ENCODE measurements at regions not wholly inside any gene's neighbourhood (a gene's known extent, or its start where the extent isn't known, plus 50 kb on each side); places are given as distances from the start of the nearest gene placed in this dataset.

DNA sequence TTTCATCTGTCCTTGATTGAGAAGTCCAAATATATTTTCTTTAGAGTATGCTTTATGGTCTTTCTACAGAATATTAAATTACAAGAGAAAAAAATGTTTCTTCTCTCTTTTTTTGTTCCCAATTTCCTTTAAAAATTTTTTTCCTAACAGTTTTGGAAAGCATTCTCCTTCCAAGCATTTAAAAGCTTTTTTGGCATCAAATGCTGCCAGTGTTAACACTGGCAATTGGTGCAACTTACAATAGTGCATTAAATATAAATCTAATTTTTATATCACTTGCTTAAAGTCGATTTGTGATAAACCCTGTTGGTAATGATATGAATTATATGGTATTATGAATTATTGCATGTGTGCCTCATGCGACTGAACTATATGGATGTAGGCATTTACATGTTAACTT lies 165.9 kb upstream of the ELL2 start:
- no peak for DNase-seq (ENCODE audit: low read depth)
- no peak overlapping the region for H3K4me3 ChIP-seq (ENCODE audit: low read depth, low read length)
- TF ChIP-seq, protein P1, sequence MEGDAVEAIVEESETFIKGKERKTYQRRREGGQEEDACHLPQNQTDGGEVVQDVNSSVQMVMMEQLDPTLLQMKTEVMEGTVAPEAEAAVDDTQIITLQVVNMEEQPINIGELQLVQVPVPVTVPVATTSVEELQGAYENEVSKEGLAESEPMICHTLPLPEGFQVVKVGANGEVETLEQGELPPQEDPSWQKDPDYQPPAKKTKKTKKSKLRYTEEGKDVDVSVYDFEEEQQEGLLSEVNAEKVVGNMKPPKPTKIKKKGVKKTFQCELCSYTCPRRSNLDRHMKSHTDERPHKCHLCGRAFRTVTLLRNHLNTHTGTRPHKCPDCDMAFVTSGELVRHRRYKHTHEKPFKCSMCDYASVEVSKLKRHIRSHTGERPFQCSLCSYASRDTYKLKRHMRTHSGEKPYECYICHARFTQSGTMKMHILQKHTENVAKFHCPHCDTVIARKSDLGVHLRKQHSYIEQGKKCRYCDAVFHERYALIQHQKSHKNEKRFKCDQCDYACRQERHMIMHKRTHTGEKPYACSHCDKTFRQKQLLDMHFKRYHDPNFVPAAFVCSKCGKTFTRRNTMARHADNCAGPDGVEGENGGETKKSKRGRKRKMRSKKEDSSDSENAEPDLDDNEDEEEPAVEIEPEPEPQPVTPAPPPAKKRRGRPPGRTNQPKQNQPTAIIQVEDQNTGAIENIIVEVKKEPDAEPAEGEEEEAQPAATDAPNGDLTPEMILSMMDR (conservative IDR thresholded peaks at IDR 0.05; ENCODE audit: low read depth, low read length): no peak

GRCh38 chr5:96125231-96125891 lies 163.7 kb upstream of the ELL2 start:
- no peak for DNase-seq (ENCODE audit: low read depth)
- H3K4me3 ChIP-seq (ENCODE audit: low read depth, low read length): no peak overlapping the region
- TF ChIP-seq, protein P1 (conservative IDR thresholded peaks at IDR 0.05; ENCODE audit: low read depth, low read length): no peak

DNA sequence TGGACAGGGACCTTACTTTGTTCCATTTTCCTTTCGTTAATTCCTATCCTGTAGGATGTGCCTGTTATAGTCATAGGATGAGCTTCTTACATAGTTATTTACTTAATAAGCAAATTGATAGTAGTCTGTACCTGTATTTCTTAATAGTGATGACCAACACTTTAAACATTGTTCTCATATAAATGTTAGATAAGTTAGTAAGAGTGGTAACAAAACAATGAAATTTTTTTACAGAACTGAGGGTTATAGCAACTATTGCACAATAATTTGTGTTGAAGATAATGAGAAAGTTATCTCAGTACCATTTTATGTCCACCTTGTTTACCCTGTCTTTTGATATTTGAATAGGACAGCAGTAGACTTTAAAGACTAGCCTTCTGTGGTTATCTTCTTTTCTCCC lies 162.9 kb upstream of the ELL2 start:
- DNase-seq (ENCODE audit: low read depth): no peak
- TF ChIP-seq, protein P1 (conservative IDR thresholded peaks at IDR 0.05; ENCODE audit: low read depth, low read length): no peak
- H3K4me3 ChIP-seq (ENCODE audit: low read depth, low read length): no peak overlapping the region

DNA sequence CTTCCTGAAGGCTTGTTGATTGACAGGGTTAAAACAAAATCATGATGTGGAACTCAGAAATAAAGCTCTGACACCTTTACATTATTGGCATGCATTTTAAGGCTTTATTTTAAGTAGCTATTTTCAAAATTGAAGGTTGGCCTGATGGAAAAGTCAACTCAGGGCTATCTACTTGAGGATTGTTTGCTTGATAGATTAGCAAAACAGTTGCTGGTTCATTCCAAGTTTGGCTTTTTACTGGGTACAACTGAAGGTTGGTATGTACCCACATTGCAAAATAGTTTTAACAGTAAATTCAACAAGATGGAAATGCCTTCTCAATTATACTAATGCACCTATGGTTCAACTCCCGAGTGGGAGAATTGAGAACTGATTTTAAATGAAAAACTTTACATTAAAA lies 161.8 kb upstream of the ELL2 start:
- no peak overlapping the region for H3K4me3 ChIP-seq (ENCODE audit: low read depth, low read length)
- DNase-seq (ENCODE audit: low read depth): no peak
- TF ChIP-seq, protein P1 (conservative IDR thresholded peaks at IDR 0.05; ENCODE audit: low read depth, low read length): no peak

GRCh38 chr5:96121364-96121763 lies 159.7 kb upstream of the ELL2 start:
- TF ChIP-seq, protein P1 (conservative IDR thresholded peaks at IDR 0.05; ENCODE audit: low read depth, low read length): no peak
- no peak for DNase-seq (ENCODE audit: low read depth)
- H3K4me3 ChIP-seq (ENCODE audit: low read depth, low read length): no peak overlapping the region

DNA sequence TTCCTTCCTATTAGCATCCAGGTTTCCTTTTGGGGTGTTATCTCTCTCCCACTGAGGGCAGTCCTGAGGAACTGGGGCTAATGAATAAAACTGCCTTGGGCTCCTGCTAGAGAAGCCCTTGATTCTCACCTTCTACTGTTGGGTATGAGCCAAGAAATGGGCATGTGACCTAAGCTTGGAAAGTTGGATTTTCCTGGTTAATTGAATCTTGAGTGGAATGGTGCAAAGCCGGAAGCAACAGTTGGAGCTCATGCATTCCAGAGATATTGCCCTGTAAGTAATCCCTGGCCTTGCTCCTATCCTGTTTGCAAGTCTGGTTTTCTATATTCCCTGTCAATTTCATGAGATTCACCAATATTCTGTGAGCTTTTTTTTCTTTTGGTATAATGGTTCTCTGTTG lies 158.5 kb upstream of the ELL2 start:
- DNase-seq (ENCODE audit: low read depth): no peak
- TF ChIP-seq, protein P1 (conservative IDR thresholded peaks at IDR 0.05; ENCODE audit: low read depth, low read length): no peak

More for the DNA sequence above, 158.5 kb upstream of the ELL2 start:
- H3K4me3 ChIP-seq (ENCODE audit: low read depth, low read length): no peak overlapping the region

All from epithelial cell of proximal tubule (primary cell).